Endodermal cell (in vitro differentiated cells): ENCODE measurements at regions not wholly inside any gene's neighbourhood (a gene's known extent, or its start where the extent isn't known, plus 50 kb on each side); places are given as distances from the start of the nearest gene placed in this dataset.
A peak's percentile ranks its signal among the peaks of the same experiment; 100 is the strongest.

ENCODE experiments used
- DNase-seq: peaks from one replicate; pipeline ENCODE4 v3.0.0-alpha.2; 2017
- H3K27ac ChIP-seq: 2 replicates; pipeline ENCODE4 v1.5.1; 2013; ENCODE audit warnings: mild to moderate bottlenecking, low read depth, low read length, moderate library complexity
- H3K27me3 ChIP-seq: 2 replicates; pipeline ENCODE4 v1.6.1; 2013; ENCODE audit warnings: mild to moderate bottlenecking, low read length, moderate library complexity; ENCODE audit not compliant: insufficient read depth, control insufficient read depth, poor library complexity, severe bottlenecking
- H3K36me3 ChIP-seq: 2 replicates; pipeline ENCODE4 v1.7.0; 2013; ENCODE audit warnings: mild to moderate bottlenecking, low read length, moderate library complexity; ENCODE audit not compliant: control insufficient read depth, insufficient read depth
- H3K4me1 ChIP-seq: one replicate; pipeline ENCODE4 v1.7.0; 2013; ENCODE audit warnings: low read length; ENCODE audit not compliant: control insufficient read depth, insufficient read depth
- H3K4me3 ChIP-seq: 2 replicates; pipeline ENCODE4 v1.5.1; 2013; ENCODE audit warnings: mild to moderate bottlenecking, low read length, moderate library complexity
- H3K9ac ChIP-seq: 2 replicates; pipeline ENCODE4 v1.6.1; 2013; ENCODE audit warnings: mild to moderate bottlenecking, low read length, moderate library complexity; ENCODE audit not compliant: poor library complexity, severe bottlenecking; ENCODE audit errors: extremely low read depth
- H3K9me3 ChIP-seq: 2 replicates; pipeline ENCODE4 v1.6.1; 2013; ENCODE audit warnings: mild to moderate bottlenecking, low read length, moderate library complexity; ENCODE audit not compliant: control insufficient read depth
- H3K27ac Mint-ChIP-seq: 2 replicates; pipeline ENCODE4 v1.8.0; 2020; ENCODE audit warnings: mixed read lengths
- H3K27me3 Mint-ChIP-seq: 2 replicates; pipeline ENCODE4 v1.8.0; 2021; ENCODE audit warnings: mild to moderate bottlenecking, mixed read lengths; ENCODE audit not compliant: insufficient read depth
- H3K36me3 Mint-ChIP-seq: 2 replicates; pipeline ENCODE4 v1.8.0; 2020; ENCODE audit warnings: low read depth, mixed read lengths
- H3K4me1 Mint-ChIP-seq: 2 replicates; pipeline ENCODE4 v1.8.0; 2020; ENCODE audit warnings: mixed read lengths
- H3K4me3 Mint-ChIP-seq: 2 replicates; pipeline ENCODE4 v1.8.0; 2020; ENCODE audit warnings: mild to moderate bottlenecking, moderate library complexity, mixed read lengths
- H3K9me3 Mint-ChIP-seq: 2 replicates; pipeline ENCODE4 v1.8.0; 2020; ENCODE audit warnings: mild to moderate bottlenecking, mixed read lengths
- WGBS, 2 experiments: methylation state at CpG; one replicate each; pipeline versions ENCODE4 v1.1.5 to v1.1.7; 2013; ENCODE audit warnings: missing lambda C conversion rate in 2 of 2, mixed read lengths in 1 of 2; ENCODE audit not compliant: insufficient coverage in 1 of 2, insufficient read length in 1 of 2; 5-methylcytosine and 5-hydroxymethylcytosine counted together
- TF ChIP-seq, protein P1 (sequence below): fragments of 200-600 bp; sonication (generic); conservative IDR thresholded peaks from 2 replicates; pipeline ENCODE4 v1.5.0; 2021; ENCODE audit warnings: antibody characterized with exemption, mild to moderate bottlenecking

DNA sequence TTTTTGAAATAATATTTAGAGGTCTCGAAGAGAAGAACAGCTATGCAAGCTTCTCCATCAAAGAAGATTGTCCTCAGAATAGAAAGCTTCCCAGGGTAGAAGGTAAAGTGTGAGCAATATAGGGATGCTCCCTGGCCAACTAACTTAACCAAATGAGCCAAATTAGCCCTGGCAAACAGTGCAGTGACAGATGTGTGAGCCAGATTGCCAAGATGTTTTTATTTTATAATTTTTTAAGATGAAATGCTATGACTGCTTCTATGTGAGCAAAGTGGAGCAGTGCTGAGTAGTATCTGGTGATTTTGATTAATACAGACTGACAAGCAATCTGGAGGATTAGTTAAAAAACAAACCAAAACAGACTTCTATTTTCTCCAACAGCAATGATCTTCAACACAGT lies 202.1 kb downstream of the NOVA1 start:
- no peak overlapping the region for H3K4me3 ChIP-seq
- no peaks in the 10 kb centered on the region for H3K9me3 Mint-ChIP-seq
- no peak overlapping the region for H3K27ac Mint-ChIP-seq
- TF ChIP-seq, protein P1, sequence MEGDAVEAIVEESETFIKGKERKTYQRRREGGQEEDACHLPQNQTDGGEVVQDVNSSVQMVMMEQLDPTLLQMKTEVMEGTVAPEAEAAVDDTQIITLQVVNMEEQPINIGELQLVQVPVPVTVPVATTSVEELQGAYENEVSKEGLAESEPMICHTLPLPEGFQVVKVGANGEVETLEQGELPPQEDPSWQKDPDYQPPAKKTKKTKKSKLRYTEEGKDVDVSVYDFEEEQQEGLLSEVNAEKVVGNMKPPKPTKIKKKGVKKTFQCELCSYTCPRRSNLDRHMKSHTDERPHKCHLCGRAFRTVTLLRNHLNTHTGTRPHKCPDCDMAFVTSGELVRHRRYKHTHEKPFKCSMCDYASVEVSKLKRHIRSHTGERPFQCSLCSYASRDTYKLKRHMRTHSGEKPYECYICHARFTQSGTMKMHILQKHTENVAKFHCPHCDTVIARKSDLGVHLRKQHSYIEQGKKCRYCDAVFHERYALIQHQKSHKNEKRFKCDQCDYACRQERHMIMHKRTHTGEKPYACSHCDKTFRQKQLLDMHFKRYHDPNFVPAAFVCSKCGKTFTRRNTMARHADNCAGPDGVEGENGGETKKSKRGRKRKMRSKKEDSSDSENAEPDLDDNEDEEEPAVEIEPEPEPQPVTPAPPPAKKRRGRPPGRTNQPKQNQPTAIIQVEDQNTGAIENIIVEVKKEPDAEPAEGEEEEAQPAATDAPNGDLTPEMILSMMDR, result no peak
- H3K27ac ChIP-seq, result no peak overlapping the region
- peaks cover 7% of the 10 kb centered on the region for H3K4me1 ChIP-seq
- no peaks in the 10 kb centered on the region for H3K9me3 ChIP-seq
- H3K36me3 Mint-ChIP-seq, result no peaks in the 10 kb centered on the region
- no peak for DNase-seq
- no peaks in the 10 kb centered on the region for H3K36me3 ChIP-seq
- peaks cover 4% of the 10 kb centered on the region for H3K27me3 Mint-ChIP-seq
- H3K27me3 ChIP-seq, result no peaks in the 10 kb centered on the region
- peaks cover 43% of the 10 kb centered on the region for H3K4me1 Mint-ChIP-seq
- no peak overlapping the region for H3K9ac ChIP-seq
- H3K4me3 Mint-ChIP-seq, result no peak overlapping the region
- WGBS, 2 experiments, result 85% methylated on average over 1 of the region's 1 CpG; no CpG with 5 or more reads in 1 of the 2 experiments

DNA sequence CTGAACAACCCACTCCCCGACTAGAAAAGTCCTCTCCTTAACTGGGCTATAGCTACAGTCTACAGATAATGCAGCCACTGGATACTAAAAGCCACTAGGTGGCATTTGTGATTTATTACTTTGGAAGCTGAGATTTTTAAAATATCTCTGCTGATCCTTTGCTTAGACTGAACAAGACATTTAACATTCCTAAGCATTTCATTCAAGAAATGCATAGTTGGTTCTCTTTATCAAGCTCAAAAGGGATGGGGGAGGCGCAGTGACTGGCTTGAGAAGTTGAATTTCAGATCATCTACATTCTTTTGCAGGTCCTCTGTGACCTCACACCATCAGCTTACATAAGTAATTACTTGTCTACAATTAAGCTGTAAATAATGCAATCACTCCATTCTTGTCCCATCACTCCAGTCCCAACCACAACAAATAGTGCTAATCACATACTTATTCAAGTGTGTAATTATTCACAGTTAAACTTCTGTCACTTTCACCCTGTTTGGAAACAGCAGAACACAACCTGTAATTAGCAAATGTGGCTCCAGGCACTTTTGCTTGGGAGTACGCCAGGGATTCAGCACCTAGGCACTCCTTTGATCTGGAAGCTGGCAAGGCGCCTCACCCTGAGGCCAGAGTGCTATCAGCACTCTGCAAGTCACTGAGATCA lies 203.6 kb downstream of the NOVA1 start:
- Histone ChIP-seq H3K9ac (no peak overlapping the region), H3K9me3 (no peaks in the 10 kb centered on the region), H3K4me3 (no peak overlapping the region), H3K27me3 (no peaks in the 10 kb centered on the region), H3K27ac (no peak overlapping the region), H3K4me1 (peaks cover 11% of the 10 kb centered on the region), H3K36me3 (no peaks in the 10 kb centered on the region)
- Mint-ChIP-seq H3K36me3 (no peaks in the 10 kb centered on the region), H3K4me3 (no peak overlapping the region), H3K27me3 (peaks cover 4% of the 10 kb centered on the region), H3K27ac (no peak overlapping the region), H3K4me1 (peaks cover 35% of the 10 kb centered on the region), H3K9me3 (no peaks in the 10 kb centered on the region)
- DNase-seq, result peak; percentile 62
- WGBS, 2 experiments, result 65 to 90% methylated on average over 2 to 4 of the region's 4 CpGs
- TF ChIP-seq, protein P1, result peak; percentile 66

DNA sequence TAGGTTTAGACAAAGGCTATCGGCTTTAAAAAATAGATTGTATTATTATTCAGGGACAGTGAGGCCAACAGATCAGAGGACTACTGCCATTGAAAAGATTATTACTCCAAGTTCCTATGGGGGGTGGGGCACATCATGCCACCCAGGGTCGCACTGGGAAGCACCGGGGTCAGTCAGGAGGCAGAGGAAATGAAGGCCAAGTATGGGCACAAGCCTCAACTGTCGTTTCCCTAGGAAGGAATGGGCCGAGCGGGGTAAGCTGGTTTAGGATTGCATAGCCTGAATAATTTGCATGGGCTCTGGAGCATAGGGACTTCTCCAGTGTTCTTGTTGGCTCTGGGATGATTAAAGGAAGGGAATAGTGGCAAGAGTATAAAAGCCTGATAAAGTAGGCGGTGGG lies 205.3 kb downstream of the NOVA1 start:
- Mint-ChIP-seq H3K36me3 (no peaks in the 10 kb centered on the region), H3K27ac (no peak overlapping the region), H3K4me1 (peaks cover 35% of the 10 kb centered on the region), H3K27me3 (peaks cover 4% of the 10 kb centered on the region), H3K9me3 (no peaks in the 10 kb centered on the region), H3K4me3 (no peak overlapping the region)
- 60 to 87% methylated on average over 2 to 7 of the region's 7 CpGs for WGBS, 2 experiments
- TF ChIP-seq, protein P1, result no peak
- no peaks in the 10 kb centered on the region for H3K27me3 ChIP-seq
- DNase-seq, result no peak
- H3K27ac ChIP-seq, result no peak overlapping the region
- H3K4me3 ChIP-seq, result no peak overlapping the region
- no peaks in the 10 kb centered on the region for H3K9me3 ChIP-seq
- peaks cover 11% of the 10 kb centered on the region for H3K4me1 ChIP-seq
- no peak overlapping the region for H3K9ac ChIP-seq
- no peaks in the 10 kb centered on the region for H3K36me3 ChIP-seq
